ENCODE measurements at regions not wholly inside any gene's neighbourhood (a gene's known extent, or its start where the extent isn't known, plus 50 kb on each side); places are given as distances from the start of the nearest gene placed in this dataset.
A peak's percentile ranks its signal among the peaks of the same experiment; 100 is the strongest.
"Not testable (repeated sequence)": the region's sequence is repeated elsewhere in the genome, so short reads cannot be mapped to it uniquely, and the experiment has no call there.

GRCh38 chr5:62771341-62771740 is 192.7 kb downstream of the LRRC70 start:
- no peak for DNase-seq

GRCh38 chr5:62767650-62768049 is 189.0 kb downstream of the LRRC70 start:
- DNase-seq: no peak

- no peak for DNase-seq
Measured at GRCh38 chr5:62767077-62767476, 188.5 kb downstream of the LRRC70 start.

GRCh38 chr5:62762503-62762902 is 183.9 kb downstream of the LRRC70 start:
- no peak for DNase-seq

- DNase-seq: not testable (repeated sequence)
Measured at GRCh38 chr5:62757686-62758085, 179.1 kb downstream of the LRRC70 start.

- DNase-seq: not testable (repeated sequence)
Measured at GRCh38 chr5:62752998-62753367, 174.4 kb downstream of the LRRC70 start.

GRCh38 chr5:62752056-62752997 is 173.7 kb downstream of the LRRC70 start:
- DNase-seq: not testable (repeated sequence)

GRCh38 chr5:62742207-62742606 is 163.6 kb downstream of the LRRC70 start:
- DNase-seq: no peak

GRCh38 chr5:62741761-62742160 is 163.1 kb downstream of the LRRC70 start:
- DNase-seq: no peak

- no peak for DNase-seq
Measured at GRCh38 chr5:62737766-62738165, 159.1 kb downstream of the LRRC70 start.

GRCh38 chr5:62732677-62733121 is 154.1 kb downstream of the LRRC70 start:
- DNase-seq: peak; percentile 3

- DNase-seq: no peak
Measured at GRCh38 chr5:62731022-62731421, 152.4 kb downstream of the LRRC70 start.

GRCh38 chr5:62729675-62730074 is 151.1 kb downstream of the LRRC70 start:
- no peak for DNase-seq

- DNase-seq: no peak
Measured at GRCh38 chr5:62727861-62728260, 149.2 kb downstream of the LRRC70 start.

GRCh38 chr5:62727184-62727583 is 148.6 kb downstream of the LRRC70 start:
- DNase-seq: no peak

- no peak for DNase-seq
Measured at GRCh38 chr5:62722360-62722759, 143.7 kb downstream of the LRRC70 start.

GRCh38 chr5:62720031-62720441 is 141.4 kb downstream of the LRRC70 start:
- no peak for DNase-seq

GRCh38 chr5:62719061-62719720 is 140.6 kb downstream of the LRRC70 start:
- no peak for DNase-seq

- DNase-seq: no peak
Measured at GRCh38 chr5:62718324-62718723, 139.7 kb downstream of the LRRC70 start.

GRCh38 chr5:62717301-62717933 is 138.8 kb downstream of the LRRC70 start:
- no peak for DNase-seq

- DNase-seq: no peak
Measured at GRCh38 chr5:62714296-62714695, 135.7 kb downstream of the LRRC70 start.

GRCh38 chr5:62708481-62709325 is 130.1 kb downstream of the LRRC70 start:
- no peak for DNase-seq
